SJSA1 (cell line): ENCODE measurements at regions not wholly inside any gene's neighbourhood (a gene's known extent, or its start where the extent isn't known, plus 50 kb on each side); places are given as distances from the start of the nearest gene placed in this dataset.

Experiments
- DNase-seq, 2 experiments: peaks; one replicate each; pipeline ENCODE4 v3.0.0-alpha.2; 2015 to 2020; ENCODE audit warnings: low spot score in 2 of 2, low read depth in 1 of 2
- H3K27ac ChIP-seq: fragments of 250-450 bp; sonication (Bioruptor Pico); 2 replicates; pipeline ENCODE4 v1.5.1; 2020; ENCODE audit warnings: mild to moderate bottlenecking, moderate library complexity
- H3K27me3 ChIP-seq: fragments of 250-450 bp; sonication (Bioruptor Pico); replicated peaks from 2 replicates; pipeline ENCODE4 v1.5.1; 2020; ENCODE audit warnings: mild to moderate bottlenecking, moderate library complexity
- H3K36me3 ChIP-seq: fragments of 250-450 bp; sonication (Bioruptor Pico); 2 replicates; pipeline ENCODE4 v1.5.1; 2020; ENCODE audit warnings: mild to moderate bottlenecking
- H3K4me1 ChIP-seq: fragments of 250-450 bp; sonication (Bioruptor Pico); replicated peaks from 2 replicates; pipeline ENCODE4 v1.6.1; 2021; ENCODE audit warnings: mild to moderate bottlenecking
- H3K4me3 ChIP-seq: fragments of 250-450 bp; sonication (Bioruptor Pico); 2 replicates; pipeline ENCODE4 v1.5.1; 2020; ENCODE audit warnings: mild to moderate bottlenecking
- H3K9me3 ChIP-seq: fragments of 250-450 bp; sonication (Bioruptor Pico); replicated peaks from 2 replicates; pipeline ENCODE4 v1.5.1; 2020; ENCODE audit warnings: mild to moderate bottlenecking

GRCh38 chr2:235146871-235147565, 195.2 kb downstream of the SH3BP4 start:
- Histone ChIP-seq H3K36me3 (no peaks in the 10 kb centered on the region), H3K27me3 (no peaks in the 10 kb centered on the region), H3K4me1 (peaks cover 31% of the 10 kb centered on the region), H3K9me3 (no peaks in the 10 kb centered on the region), H3K4me3 (no peak overlapping the region), H3K27ac (no peak overlapping the region)
- peak in 1 of 2 experiments; percentile 10 for DNase-seq

GRCh38 chr2:235148201-235149170, 196.7 kb downstream of the SH3BP4 start:
- Histone ChIP-seq H3K4me1 (peaks cover 31% of the 10 kb centered on the region), H3K27me3 (no peaks in the 10 kb centered on the region), H3K27ac (no peak overlapping the region; the same call in 1 of the 2 replicates), H3K36me3 (no peaks in the 10 kb centered on the region), H3K9me3 (no peaks in the 10 kb centered on the region), H3K4me3 (no peak overlapping the region)
- peak in 1 of 2 experiments; percentile 32 for DNase-seq

- peak; percentile 67 to 88 for DNase-seq
These were observed 197.4 kb downstream of the SH3BP4 start for GRCh38 chr2:235149240-235149659.

DNA sequence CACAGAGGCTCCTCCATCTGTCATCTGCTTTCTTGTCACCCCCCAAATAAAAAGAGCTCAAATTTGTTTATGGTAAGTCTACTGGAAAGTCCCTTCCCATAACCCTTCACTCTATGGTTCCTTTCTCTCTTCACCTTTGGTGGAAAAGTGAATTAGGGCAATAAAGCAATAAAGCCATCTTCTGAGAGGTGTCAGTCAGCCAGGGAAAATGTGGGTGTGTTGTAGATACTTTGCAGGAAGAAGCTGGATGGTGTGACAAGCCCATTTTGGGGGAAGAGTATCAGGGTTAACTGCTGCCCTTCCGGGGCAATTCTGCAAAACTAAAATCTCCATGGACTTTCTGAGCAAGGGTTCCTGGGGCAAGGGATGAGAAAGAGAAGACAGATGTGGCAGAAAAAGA, 197.9 kb downstream of the SH3BP4 start:
- Histone ChIP-seq H3K4me3 (no peak overlapping the region), H3K9me3 (no peaks in the 10 kb centered on the region), H3K27me3 (no peaks in the 10 kb centered on the region), H3K36me3 (no peaks in the 10 kb centered on the region), H3K27ac (peak overlapping the region; percentile 32; the same call in 1 of the 2 replicates), H3K4me1 (peaks cover 31% of the 10 kb centered on the region)
- DNase-seq = peak in 1 of 2 experiments; percentile 3

More at GRCh38 chr2:235149240-235149659, 197.4 kb downstream of the SH3BP4 start:
- peaks cover 31% of the 10 kb centered on the region for H3K4me1 ChIP-seq
- peak overlapping the region; percentile 32; the same call in 1 of the 2 replicates for H3K27ac ChIP-seq
- no peaks in the 10 kb centered on the region for H3K27me3 ChIP-seq
- H3K9me3 ChIP-seq = no peaks in the 10 kb centered on the region
- no peak overlapping the region for H3K4me3 ChIP-seq
- H3K36me3 ChIP-seq = no peaks in the 10 kb centered on the region

DNA sequence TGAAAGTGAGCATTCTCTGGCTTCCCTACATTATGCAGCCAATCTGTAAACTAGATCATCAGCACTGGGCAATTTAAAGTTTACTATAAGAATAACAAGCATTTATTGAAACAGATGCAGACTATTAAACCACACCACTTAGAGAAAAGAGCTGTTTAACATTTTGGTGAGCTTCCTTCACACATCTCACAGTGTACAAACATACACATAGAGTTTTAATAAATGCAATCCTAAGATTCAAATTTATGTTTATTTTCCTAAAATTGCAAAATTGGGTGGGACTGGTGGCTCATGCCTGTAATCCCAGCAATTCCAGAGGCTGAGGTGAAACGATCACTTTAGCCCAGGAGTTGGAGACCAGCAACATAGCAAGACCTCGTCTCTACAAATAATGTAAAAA, 199.3 kb downstream of the SH3BP4 start:
- peaks cover 21% of the 10 kb centered on the region for H3K4me1 ChIP-seq
- DNase-seq = peak in 1 of 2 experiments; percentile 1
- H3K4me3 ChIP-seq = no peak overlapping the region
- no peaks in the 10 kb centered on the region for H3K9me3 ChIP-seq
- no peaks in the 10 kb centered on the region for H3K27me3 ChIP-seq
- H3K27ac ChIP-seq = no peak overlapping the region
- no peaks in the 10 kb centered on the region for H3K36me3 ChIP-seq

- Histone ChIP-seq H3K36me3 (no peaks in the 10 kb centered on the region), H3K9me3 (no peaks in the 10 kb centered on the region), H3K4me3 (no peak overlapping the region), H3K27me3 (no peaks in the 10 kb centered on the region), H3K27ac (no peak overlapping the region), H3K4me1 (peaks cover 2% of the 10 kb centered on the region; the same call in 1 of the 2 replicates)
- no peak for DNase-seq
These were observed 203.3 kb downstream of the SH3BP4 start for GRCh38 chr2:235155163-235155562.

- no peaks in the 10 kb centered on the region for H3K36me3 ChIP-seq
- no peak overlapping the region for H3K27ac ChIP-seq
- H3K27me3 ChIP-seq = no peaks in the 10 kb centered on the region
- H3K4me3 ChIP-seq = no peak overlapping the region
- no peaks in the 10 kb centered on the region for H3K9me3 ChIP-seq
- no peaks in the 10 kb centered on the region for H3K4me1 ChIP-seq
- DNase-seq = no peak
These were observed 204.2 kb downstream of the SH3BP4 start for GRCh38 chr2:235156055-235156454.

DNA sequence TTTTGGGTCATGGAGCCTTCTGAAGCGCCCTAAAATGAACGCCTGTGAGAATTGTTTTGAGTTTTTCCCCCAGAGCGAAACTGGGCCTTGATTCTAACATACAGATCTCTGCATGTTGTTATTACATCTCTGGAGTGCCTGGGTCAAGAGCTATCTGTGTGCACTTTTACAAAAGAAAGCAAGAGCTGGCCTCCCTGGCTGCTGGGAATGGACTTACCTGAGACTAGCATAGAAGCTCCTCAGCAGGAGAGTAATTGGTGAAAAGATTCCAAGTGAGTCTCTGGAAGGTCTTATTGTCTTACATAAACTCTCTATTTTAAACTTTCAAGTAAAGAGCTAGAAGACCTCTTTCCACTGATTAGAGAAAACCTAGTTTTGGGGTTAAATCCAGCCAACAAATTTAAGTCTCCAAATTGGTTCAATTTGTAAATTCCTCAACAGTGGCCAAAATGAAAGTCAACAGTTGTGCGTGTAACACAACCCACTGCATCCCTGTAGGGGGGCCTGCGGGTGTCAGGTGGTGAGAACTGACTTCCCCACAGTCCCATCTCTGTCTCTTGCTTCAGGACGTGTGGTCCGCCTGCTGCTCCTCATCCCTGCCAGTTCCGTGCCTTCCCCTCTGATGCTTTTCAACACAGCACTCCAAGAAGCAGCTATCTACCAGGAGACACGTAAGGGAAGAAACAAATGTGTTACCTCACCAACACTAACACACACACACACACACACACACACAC, 206.1 kb downstream of the SH3BP4 start:
- H3K27ac ChIP-seq = no peak overlapping the region
- no peak for DNase-seq
- H3K9me3 ChIP-seq = peaks cover 5% of the 10 kb centered on the region; the same call in 1 of the 2 replicates
- H3K27me3 ChIP-seq = no peaks in the 10 kb centered on the region
- no peaks in the 10 kb centered on the region; the same call in 1 of the 2 replicates for H3K4me1 ChIP-seq
- H3K4me3 ChIP-seq = no peak overlapping the region
- no peaks in the 10 kb centered on the region for H3K36me3 ChIP-seq

DNA sequence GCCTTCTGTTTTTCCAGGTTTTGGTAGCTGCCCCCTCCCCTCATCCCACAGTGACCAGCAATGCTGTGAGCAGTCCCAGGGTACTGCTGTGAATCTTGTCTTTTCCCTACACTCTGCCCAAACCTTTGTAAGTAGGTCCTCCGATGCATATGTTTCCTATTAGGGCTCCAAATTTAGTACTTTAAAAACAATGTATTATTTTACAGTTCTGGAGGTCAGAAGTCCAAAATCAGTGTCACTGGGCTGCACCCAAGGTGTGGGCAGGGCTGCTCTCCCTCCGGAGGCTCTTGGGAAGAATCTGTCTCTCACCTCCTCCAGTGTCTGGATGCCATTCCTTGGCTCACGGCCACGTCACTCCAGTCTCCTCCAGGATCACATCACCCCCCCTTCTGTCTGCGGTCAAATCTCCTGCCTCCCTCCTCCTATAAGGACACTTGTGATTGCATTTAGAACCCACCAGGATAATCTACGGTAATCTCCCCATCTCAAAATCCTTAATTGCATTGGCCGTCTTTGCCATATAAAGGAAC, 208.5 kb downstream of the SH3BP4 start:
- DNase-seq = no peak
- Histone ChIP-seq H3K4me3 (no peak overlapping the region), H3K27me3 (no peaks in the 10 kb centered on the region), H3K4me1 (no peaks in the 10 kb centered on the region; the same call in 1 of the 2 replicates), H3K9me3 (peaks cover 5% of the 10 kb centered on the region; the same call in 1 of the 2 replicates), H3K27ac (no peak overlapping the region), H3K36me3 (no peaks in the 10 kb centered on the region)

- no peaks in the 10 kb centered on the region for H3K27me3 ChIP-seq
- no peak overlapping the region for H3K27ac ChIP-seq
- no peaks in the 10 kb centered on the region for H3K36me3 ChIP-seq
- no peaks in the 10 kb centered on the region; the same call in 1 of the 2 replicates for H3K4me1 ChIP-seq
- DNase-seq = no peak
- peaks cover 5% of the 10 kb centered on the region; the same call in 1 of the 2 replicates for H3K9me3 ChIP-seq
- no peak overlapping the region for H3K4me3 ChIP-seq
These were observed 209.7 kb downstream of the SH3BP4 start for GRCh38 chr2:235161565-235161964.

DNA sequence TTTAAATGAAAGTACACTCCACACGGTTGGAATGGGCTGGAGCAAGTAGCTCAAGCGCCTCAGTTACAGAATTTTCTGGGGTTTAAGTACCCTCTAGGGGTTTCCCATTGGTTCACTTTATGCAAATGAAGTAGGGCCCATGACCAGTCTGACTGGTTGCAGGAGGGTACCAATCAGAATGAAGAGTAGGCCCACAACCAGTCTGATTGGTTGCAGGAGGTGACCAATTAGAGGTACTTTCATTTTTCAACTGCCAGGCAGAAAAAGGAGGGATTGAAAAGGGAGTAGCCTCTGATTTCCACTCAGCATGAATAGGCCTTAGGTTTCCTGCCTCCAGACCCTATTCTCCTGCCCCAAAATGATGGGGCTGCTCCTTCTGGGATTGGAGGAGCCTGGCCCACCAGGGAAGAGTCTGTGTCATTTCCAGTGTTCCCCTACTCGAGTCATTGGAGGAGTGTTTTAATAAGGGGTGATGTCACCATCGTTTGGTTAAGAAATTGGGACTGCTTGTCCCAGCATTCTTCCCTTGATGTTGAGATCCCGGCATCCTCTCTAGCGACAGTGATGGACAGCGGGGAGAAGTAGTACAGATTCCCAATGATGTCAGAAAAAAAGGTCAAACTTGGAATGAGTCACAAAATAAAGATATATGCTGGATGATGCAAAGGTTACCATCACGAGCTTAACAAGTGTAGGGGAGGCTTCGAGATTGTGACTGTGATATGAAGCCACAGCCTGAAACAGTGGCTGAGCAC, 210.4 kb downstream of the SH3BP4 start:
- no peak for DNase-seq
- peaks cover 5% of the 10 kb centered on the region; the same call in 1 of the 2 replicates for H3K9me3 ChIP-seq
- H3K27ac ChIP-seq = no peak overlapping the region
- H3K4me3 ChIP-seq = no peak overlapping the region
- no peaks in the 10 kb centered on the region for H3K36me3 ChIP-seq
- no peaks in the 10 kb centered on the region for H3K27me3 ChIP-seq
- H3K4me1 ChIP-seq = no peaks in the 10 kb centered on the region; the same call in 1 of the 2 replicates

GRCh38 chr2:235162837-235163197, 211.0 kb downstream of the SH3BP4 start:
- Histone ChIP-seq H3K36me3 (no peaks in the 10 kb centered on the region), H3K4me3 (no peak overlapping the region), H3K27ac (no peak overlapping the region), H3K9me3 (peaks cover 5% of the 10 kb centered on the region; the same call in 1 of the 2 replicates), H3K4me1 (peaks cover 2% of the 10 kb centered on the region), H3K27me3 (no peaks in the 10 kb centered on the region)
- DNase-seq = no peak
